ENCODE measurements at regions not wholly inside any gene's neighbourhood (a gene's known extent, or its start where the extent isn't known, plus 50 kb on each side); places are given as distances from the start of the nearest gene placed in this dataset.

- peaks cover 3% of the 10 kb centered on the region for H3K27me3 Mint-ChIP-seq
- no peaks in the 10 kb centered on the region for H3K9me3 Mint-ChIP-seq (ENCODE audit: low read depth)
- H3K27ac Mint-ChIP-seq = no peak overlapping the region
- no peaks in the 10 kb centered on the region for H3K36me3 Mint-ChIP-seq
- no peak overlapping the region for H3K4me3 Mint-ChIP-seq
- H3K4me1 Mint-ChIP-seq (ENCODE audit: low read depth) = no peaks in the 10 kb centered on the region
These were observed 131.4 kb downstream of the BBS10 start for GRCh38 chr12:76216585-76217472.

- Mint-ChIP-seq H3K36me3 (peaks cover 3% of the 10 kb centered on the region), H3K27me3 (peaks cover 8% of the 10 kb centered on the region), H3K9me3 (ENCODE audit: low read depth) (no peaks in the 10 kb centered on the region), H3K4me3 (no peak overlapping the region), H3K4me1 (ENCODE audit: low read depth) (no peaks in the 10 kb centered on the region), H3K27ac (no peak overlapping the region)
These were observed 123.6 kb upstream of the NAP1L1 start for GRCh38 chr12:76208129-76208528.

DNA sequence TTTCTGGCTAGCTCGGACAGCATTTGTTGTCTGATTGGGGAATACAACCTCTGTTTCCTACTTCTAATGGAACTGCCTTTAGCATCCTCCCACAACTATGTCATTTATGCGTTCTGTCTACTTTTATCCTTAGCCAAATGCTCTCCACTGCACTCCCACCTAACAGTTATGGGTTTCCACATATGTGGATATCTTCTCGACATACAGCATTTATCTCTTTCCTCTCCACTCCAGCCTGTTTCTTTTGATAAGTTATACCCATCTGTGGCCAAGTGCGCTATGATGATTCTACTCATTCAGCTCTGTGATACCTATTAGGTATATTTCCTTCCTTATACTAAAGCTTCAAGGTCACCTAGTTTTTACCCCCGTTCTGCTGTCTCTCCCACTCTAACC lies 122.2 kb upstream of the NAP1L1 start:
- peaks cover 3% of the 10 kb centered on the region for H3K36me3 Mint-ChIP-seq
- H3K9me3 Mint-ChIP-seq (ENCODE audit: low read depth) = no peaks in the 10 kb centered on the region

GRCh38 chr12:76206039-76206676 lies 121.7 kb upstream of the NAP1L1 start:
- H3K27ac Mint-ChIP-seq = no peak overlapping the region
- H3K4me3 Mint-ChIP-seq = no peak overlapping the region
- H3K36me3 Mint-ChIP-seq = peaks cover 3% of the 10 kb centered on the region
- H3K27me3 Mint-ChIP-seq = peaks cover 10% of the 10 kb centered on the region
- no peaks in the 10 kb centered on the region for H3K4me1 Mint-ChIP-seq (ENCODE audit: low read depth)
- no peaks in the 10 kb centered on the region for H3K9me3 Mint-ChIP-seq (ENCODE audit: low read depth)

More for the DNA sequence above, 122.2 kb upstream of the NAP1L1 start:
- H3K27ac Mint-ChIP-seq = no peak overlapping the region
- H3K4me1 Mint-ChIP-seq (ENCODE audit: low read depth) = no peaks in the 10 kb centered on the region
- peaks cover 10% of the 10 kb centered on the region for H3K27me3 Mint-ChIP-seq
- H3K4me3 Mint-ChIP-seq = no peak overlapping the region

- no peaks in the 10 kb centered on the region for H3K36me3 Mint-ChIP-seq
- peaks cover 7% of the 10 kb centered on the region for H3K27me3 Mint-ChIP-seq
- H3K4me1 Mint-ChIP-seq (ENCODE audit: low read depth) = no peaks in the 10 kb centered on the region
- no peak overlapping the region for H3K4me3 Mint-ChIP-seq
- H3K27ac Mint-ChIP-seq = no peak overlapping the region
- peaks cover 17% of the 10 kb centered on the region for H3K9me3 Mint-ChIP-seq (ENCODE audit: low read depth)
These were observed 118.1 kb upstream of the NAP1L1 start for GRCh38 chr12:76202621-76203020.

- H3K27me3 Mint-ChIP-seq = peaks cover 4% of the 10 kb centered on the region
These were observed 117.3 kb upstream of the NAP1L1 start for GRCh38 chr12:76201758-76202157.

GRCh38 chr12:76201316-76201715 lies 116.8 kb upstream of the NAP1L1 start:
- H3K27me3 Mint-ChIP-seq = peaks cover 3% of the 10 kb centered on the region
- no peaks in the 10 kb centered on the region for H3K36me3 Mint-ChIP-seq
- H3K4me1 Mint-ChIP-seq (ENCODE audit: low read depth) = peaks cover 2% of the 10 kb centered on the region

More at GRCh38 chr12:76201758-76202157, 117.3 kb upstream of the NAP1L1 start:
- H3K4me3 Mint-ChIP-seq = no peak overlapping the region
- peaks cover 17% of the 10 kb centered on the region for H3K9me3 Mint-ChIP-seq (ENCODE audit: low read depth)
- no peaks in the 10 kb centered on the region for H3K36me3 Mint-ChIP-seq
- peaks cover 2% of the 10 kb centered on the region for H3K4me1 Mint-ChIP-seq (ENCODE audit: low read depth)
- no peak overlapping the region for H3K27ac Mint-ChIP-seq

DNA sequence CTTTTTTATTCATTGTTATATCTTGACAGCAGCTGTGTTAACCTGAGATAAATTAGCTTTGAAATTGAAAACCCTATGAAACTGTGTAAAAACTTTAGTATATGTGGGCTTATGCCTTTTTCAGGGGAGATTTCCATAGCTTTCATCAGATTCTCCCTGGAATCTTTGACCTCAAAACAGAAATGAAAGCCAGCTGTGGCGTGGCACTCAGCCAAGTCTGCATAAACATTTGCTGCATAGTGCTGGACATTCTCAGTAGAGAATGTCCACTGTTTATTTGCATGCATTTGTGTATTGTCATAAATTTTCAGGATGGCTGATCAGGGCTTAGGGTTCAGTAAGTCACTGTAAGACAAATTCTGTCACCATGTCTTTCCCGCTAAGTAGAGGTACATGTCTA lies 115.3 kb upstream of the NAP1L1 start:
- H3K27me3 Mint-ChIP-seq = peaks cover 5% of the 10 kb centered on the region
- peaks cover 2% of the 10 kb centered on the region for H3K4me1 Mint-ChIP-seq (ENCODE audit: low read depth)
- H3K36me3 Mint-ChIP-seq = no peaks in the 10 kb centered on the region
- peaks cover 17% of the 10 kb centered on the region for H3K9me3 Mint-ChIP-seq (ENCODE audit: low read depth)
- no peak overlapping the region for H3K4me3 Mint-ChIP-seq
- H3K27ac Mint-ChIP-seq = no peak overlapping the region

More at GRCh38 chr12:76201316-76201715, 116.8 kb upstream of the NAP1L1 start:
- H3K9me3 Mint-ChIP-seq (ENCODE audit: low read depth) = peaks cover 17% of the 10 kb centered on the region
- H3K4me3 Mint-ChIP-seq = no peak overlapping the region
- no peak overlapping the region for H3K27ac Mint-ChIP-seq

- H3K27me3 Mint-ChIP-seq = peaks cover 5% of the 10 kb centered on the region
- no peak overlapping the region for H3K4me3 Mint-ChIP-seq
- peaks cover 17% of the 10 kb centered on the region for H3K9me3 Mint-ChIP-seq (ENCODE audit: low read depth)
- H3K27ac Mint-ChIP-seq = no peak overlapping the region
- no peaks in the 10 kb centered on the region for H3K36me3 Mint-ChIP-seq
- peaks cover 2% of the 10 kb centered on the region for H3K4me1 Mint-ChIP-seq (ENCODE audit: low read depth)
These were observed 114.4 kb upstream of the NAP1L1 start for GRCh38 chr12:76198839-76199238.

DNA sequence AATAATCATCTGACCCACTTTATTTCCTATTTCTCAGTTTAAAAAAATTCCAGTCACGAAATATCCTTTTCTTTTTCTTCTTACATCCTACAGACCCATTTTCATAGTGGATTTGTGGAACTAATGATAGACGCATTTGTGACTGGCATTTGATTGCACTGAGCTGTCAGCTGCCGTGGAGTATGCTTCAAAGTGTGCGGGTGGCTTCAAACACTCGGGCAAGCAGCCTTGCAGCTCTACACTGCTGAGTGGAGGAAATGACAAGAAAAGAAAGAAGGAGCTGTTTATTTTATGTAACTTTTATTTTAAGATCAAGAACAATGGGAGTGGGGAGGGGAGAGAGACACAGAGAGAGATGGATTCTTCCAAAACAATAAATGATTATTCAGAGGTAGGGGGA lies 112.8 kb upstream of the NAP1L1 start:
- Mint-ChIP-seq H3K4me3 (no peak overlapping the region), H3K27me3 (peaks cover 2% of the 10 kb centered on the region), H3K9me3 (ENCODE audit: low read depth) (peaks cover 17% of the 10 kb centered on the region), H3K36me3 (no peaks in the 10 kb centered on the region), H3K27ac (no peak overlapping the region), H3K4me1 (ENCODE audit: low read depth) (peaks cover 2% of the 10 kb centered on the region)

- H3K36me3 Mint-ChIP-seq = no peaks in the 10 kb centered on the region
- no peak overlapping the region for H3K27ac Mint-ChIP-seq
- peaks cover 2% of the 10 kb centered on the region for H3K4me1 Mint-ChIP-seq (ENCODE audit: low read depth)
- no peak overlapping the region for H3K4me3 Mint-ChIP-seq
- peaks cover 17% of the 10 kb centered on the region for H3K9me3 Mint-ChIP-seq (ENCODE audit: low read depth)
- H3K27me3 Mint-ChIP-seq = peaks cover 2% of the 10 kb centered on the region
These were observed 111.4 kb upstream of the NAP1L1 start for GRCh38 chr12:76195920-76196319.

GRCh38 chr12:76194724-76195123 lies 110.2 kb upstream of the NAP1L1 start:
- Mint-ChIP-seq H3K27ac (no peak overlapping the region), H3K9me3 (ENCODE audit: low read depth) (peaks cover 15% of the 10 kb centered on the region), H3K4me1 (ENCODE audit: low read depth) (peaks cover 2% of the 10 kb centered on the region), H3K36me3 (no peaks in the 10 kb centered on the region), H3K27me3 (peaks cover 2% of the 10 kb centered on the region), H3K4me3 (no peak overlapping the region)

DNA sequence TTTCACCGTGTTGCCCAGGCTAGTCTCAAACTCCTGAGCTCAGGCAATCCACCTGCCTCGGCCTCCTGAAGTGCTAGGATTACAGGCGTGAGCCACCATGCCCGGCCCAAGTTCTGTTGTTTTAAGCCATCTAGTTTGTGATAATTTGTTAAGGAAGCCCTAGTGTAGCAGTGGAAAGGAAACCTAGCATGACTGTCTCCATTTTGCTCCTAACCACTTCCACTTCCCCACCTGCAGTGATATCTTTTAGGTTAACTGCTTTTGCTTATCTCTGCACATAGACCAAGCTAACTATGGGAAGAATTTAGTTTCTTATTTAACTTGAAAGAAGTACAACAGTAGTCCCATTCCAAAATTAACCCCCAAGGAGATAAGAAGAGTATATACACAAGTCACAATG lies 109.5 kb upstream of the NAP1L1 start:
- Mint-ChIP-seq H3K9me3 (ENCODE audit: low read depth) (peaks cover 11% of the 10 kb centered on the region), H3K27me3 (peaks cover 2% of the 10 kb centered on the region), H3K27ac (no peak overlapping the region), H3K36me3 (no peaks in the 10 kb centered on the region), H3K4me1 (ENCODE audit: low read depth) (peaks cover 2% of the 10 kb centered on the region), H3K4me3 (no peak overlapping the region)

GRCh38 chr12:76192416-76192815 lies 107.9 kb upstream of the NAP1L1 start:
- Mint-ChIP-seq H3K9me3 (ENCODE audit: low read depth) (no peaks in the 10 kb centered on the region), H3K4me1 (ENCODE audit: low read depth) (peaks cover 2% of the 10 kb centered on the region), H3K4me3 (no peak overlapping the region), H3K36me3 (no peaks in the 10 kb centered on the region), H3K27me3 (peaks cover 2% of the 10 kb centered on the region), H3K27ac (no peak overlapping the region)

DNA sequence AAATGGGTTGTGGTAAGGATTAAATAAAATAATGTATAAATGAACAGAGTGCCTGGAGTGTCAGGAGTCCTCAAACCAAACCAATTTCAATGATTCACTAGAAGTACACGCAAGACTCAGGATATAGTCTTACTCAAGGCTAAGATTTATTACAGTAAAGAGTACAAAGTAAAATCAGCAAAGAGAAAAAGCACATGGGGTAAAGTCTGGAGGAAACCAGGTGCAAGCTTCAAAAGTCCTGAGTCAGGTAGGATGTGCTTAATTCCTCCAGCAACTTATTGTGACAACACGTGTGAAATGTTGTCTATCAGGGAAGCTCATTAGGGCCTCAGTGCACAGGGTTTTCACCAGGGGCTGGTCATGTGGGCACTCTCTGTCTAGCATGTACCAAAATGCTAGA lies 105.8 kb upstream of the NAP1L1 start:
- no peak overlapping the region for H3K4me3 Mint-ChIP-seq
- H3K9me3 Mint-ChIP-seq (ENCODE audit: low read depth) = no peaks in the 10 kb centered on the region
- no peaks in the 10 kb centered on the region for H3K27me3 Mint-ChIP-seq
- no peaks in the 10 kb centered on the region for H3K4me1 Mint-ChIP-seq (ENCODE audit: low read depth)
- no peak overlapping the region for H3K27ac Mint-ChIP-seq
- H3K36me3 Mint-ChIP-seq = no peaks in the 10 kb centered on the region

Measured in activated naive CD8-positive, alpha-beta T cell (primary cell).